Loucy (cell line): ENCODE measurements at regions not wholly inside any gene's neighbourhood (a gene's known extent, or its start where the extent isn't known, plus 50 kb on each side); places are given as distances from the start of the nearest gene placed in this dataset.

Experiments used
- H2AFZ ChIP-seq: fragments of 200-600 bp; sonication (generic); 2 replicates; pipeline ENCODE4 v1.6.0; 2016; ENCODE audit warnings: antibody characterized with exemption, mild to moderate bottlenecking, low read length, moderate library complexity
- H3F3A ChIP-seq: fragments of 200-600 bp; 2 replicates; pipeline ENCODE4 v1.6.0; 2016; ENCODE audit warnings: antibody characterized with exemption, low read depth, mild to moderate bottlenecking
- H3K27me3 ChIP-seq: fragments of 200-600 bp; sonication (generic); 2 replicates; pipeline ENCODE4 v1.6.1; 2014; ENCODE audit warnings: low read length, mild to moderate bottlenecking; ENCODE audit not compliant: insufficient read depth, poor library complexity, severe bottlenecking
- H3K36me3 ChIP-seq: fragments of 200-600 bp; sonication (generic); 2 replicates; pipeline ENCODE4 v1.6.1; 2016; ENCODE audit warnings: low read length; ENCODE audit not compliant: insufficient read depth
- H3K4me1 ChIP-seq: fragments of 200-600 bp; sonication (generic); 2 replicates; pipeline ENCODE4 v1.5.1; 2014; ENCODE audit warnings: low read length, mild to moderate bottlenecking; ENCODE audit not compliant: insufficient read depth, poor library complexity, severe bottlenecking
- H3K4me2 ChIP-seq: fragments of 200-600 bp; sonication (generic); 2 replicates; pipeline ENCODE4 v1.6.0; 2014; ENCODE audit warnings: antibody characterized with exemption, low read length, low read depth, mild to moderate bottlenecking; ENCODE audit not compliant: poor library complexity, severe bottlenecking
- H3K4me3 ChIP-seq: fragments of 200-600 bp; sonication (generic); 2 replicates; pipeline ENCODE4 v1.5.1; 2014; ENCODE audit warnings: low read length, mild to moderate bottlenecking, mixed read lengths; ENCODE audit not compliant: poor library complexity, severe bottlenecking
- H3K79me2 ChIP-seq: fragments of 200-600 bp; sonication (generic); 2 replicates; pipeline ENCODE4 v1.6.1; 2014; ENCODE audit warnings: low read length; ENCODE audit not compliant: insufficient read depth
- H3K9ac ChIP-seq: fragments of 200-600 bp; sonication (generic); 2 replicates; pipeline ENCODE4 v1.6.0; 2014; ENCODE audit warnings: mild to moderate bottlenecking, low read depth, low read length, moderate library complexity; ENCODE audit not compliant: poor library complexity, severe bottlenecking
- H3K9me2 ChIP-seq: fragments of 200-600 bp; sonication (generic); replicated peaks from 2 replicates; pipeline ENCODE4 v1.6.1; 2016; ENCODE audit warnings: low read depth, low read length, mixed read lengths
- H3K9me3 ChIP-seq: fragments of 200-600 bp; sonication (generic); 2 replicates; pipeline ENCODE4 v1.6.1; 2014; ENCODE audit warnings: mild to moderate bottlenecking, antibody characterized with exemption, low read length, low read depth; ENCODE audit not compliant: insufficient read depth
- H4K20me1 ChIP-seq: fragments of 200-600 bp; sonication (generic); 2 replicates; pipeline ENCODE4 v1.6.0; 2014; ENCODE audit warnings: antibody characterized with exemption, low read length, mild to moderate bottlenecking; ENCODE audit not compliant: insufficient read depth, poor library complexity, severe bottlenecking
- EZH2phosphoT487 ChIP-seq: fragments of 200-600 bp; IDR thresholded peaks from 2 replicates; pipeline ENCODE4 v1.6.1; 2018; ENCODE audit warnings: antibody characterized with exemption, mild to moderate bottlenecking, moderate library complexity, borderline replicate concordance
- TF ChIP-seq, protein P1 (sequence below): fragments of 200-600 bp; sonication (generic); conservative IDR thresholded peaks from 2 replicates; pipeline ENCODE4 v1.5.1; 2014; ENCODE audit warnings: mild to moderate bottlenecking, antibody characterized with exemption, low read length

DNA sequence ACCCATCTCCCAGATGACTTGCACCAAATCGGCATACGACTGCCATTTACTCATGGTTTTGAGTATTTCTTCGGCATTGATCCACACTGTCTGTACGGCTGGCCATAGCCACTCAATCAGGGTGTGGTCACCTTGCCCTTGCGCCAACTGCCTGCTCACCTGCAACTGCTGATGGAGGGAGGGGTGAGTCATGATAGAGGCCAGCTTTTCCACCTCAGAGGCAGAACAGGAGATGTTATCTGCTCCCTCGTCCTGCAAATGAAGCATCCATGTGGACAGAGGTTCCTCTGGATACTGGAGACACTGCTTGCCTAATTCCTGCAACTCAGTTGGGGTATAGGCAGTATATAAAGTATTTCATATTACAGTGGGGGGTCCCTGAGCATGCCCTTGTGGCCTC lies 85.6 kb upstream of the ATP10B start:
- Histone ChIP-seq H3K27me3 (no peaks in the 10 kb centered on the region), H3K9me3 (no peaks in the 10 kb centered on the region), H3K4me3 (no peak overlapping the region), H3K9ac (no peak overlapping the region), H2AFZ (no peak overlapping the region), H3F3A (no peaks in the 10 kb centered on the region), H3K4me1 (no peaks in the 10 kb centered on the region), H3K79me2 (no peaks in the 10 kb centered on the region), H3K36me3 (no peaks in the 10 kb centered on the region), H3K4me2 (no peak overlapping the region), H3K9me2 (no peaks in the 10 kb centered on the region), H4K20me1 (no peaks in the 10 kb centered on the region)
- TF ChIP-seq, protein P1, sequence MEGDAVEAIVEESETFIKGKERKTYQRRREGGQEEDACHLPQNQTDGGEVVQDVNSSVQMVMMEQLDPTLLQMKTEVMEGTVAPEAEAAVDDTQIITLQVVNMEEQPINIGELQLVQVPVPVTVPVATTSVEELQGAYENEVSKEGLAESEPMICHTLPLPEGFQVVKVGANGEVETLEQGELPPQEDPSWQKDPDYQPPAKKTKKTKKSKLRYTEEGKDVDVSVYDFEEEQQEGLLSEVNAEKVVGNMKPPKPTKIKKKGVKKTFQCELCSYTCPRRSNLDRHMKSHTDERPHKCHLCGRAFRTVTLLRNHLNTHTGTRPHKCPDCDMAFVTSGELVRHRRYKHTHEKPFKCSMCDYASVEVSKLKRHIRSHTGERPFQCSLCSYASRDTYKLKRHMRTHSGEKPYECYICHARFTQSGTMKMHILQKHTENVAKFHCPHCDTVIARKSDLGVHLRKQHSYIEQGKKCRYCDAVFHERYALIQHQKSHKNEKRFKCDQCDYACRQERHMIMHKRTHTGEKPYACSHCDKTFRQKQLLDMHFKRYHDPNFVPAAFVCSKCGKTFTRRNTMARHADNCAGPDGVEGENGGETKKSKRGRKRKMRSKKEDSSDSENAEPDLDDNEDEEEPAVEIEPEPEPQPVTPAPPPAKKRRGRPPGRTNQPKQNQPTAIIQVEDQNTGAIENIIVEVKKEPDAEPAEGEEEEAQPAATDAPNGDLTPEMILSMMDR = no peak
- no peak for TF ChIP-seq EZH2phosphoT487

DNA sequence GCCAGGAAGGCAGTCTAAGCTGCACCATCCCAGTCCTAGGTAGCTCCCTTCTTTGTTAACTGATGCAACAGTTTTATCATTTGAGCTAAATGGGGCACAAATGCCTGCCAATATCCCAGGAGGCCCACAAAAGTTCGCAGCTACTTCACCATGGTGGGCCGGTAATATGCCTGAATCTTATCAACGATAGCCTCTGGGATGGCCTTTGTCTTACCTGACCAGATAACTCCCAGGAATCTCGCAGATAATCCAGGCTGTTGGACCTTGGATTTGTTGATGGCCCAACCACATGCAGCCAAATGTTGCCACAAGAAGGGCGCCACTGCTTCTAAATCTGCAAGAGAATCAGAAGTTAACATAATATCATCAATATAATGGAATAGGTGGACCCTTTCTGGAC lies 83.8 kb upstream of the ATP10B start:
- no peaks in the 10 kb centered on the region for H3K9me3 ChIP-seq
- no peaks in the 10 kb centered on the region for H3K79me2 ChIP-seq
- no peak overlapping the region for H3K9ac ChIP-seq
- no peaks in the 10 kb centered on the region for H3K4me1 ChIP-seq
- no peaks in the 10 kb centered on the region for H4K20me1 ChIP-seq
- H3F3A ChIP-seq = no peaks in the 10 kb centered on the region
- H3K36me3 ChIP-seq = no peaks in the 10 kb centered on the region
- H3K4me3 ChIP-seq = no peak overlapping the region
- H2AFZ ChIP-seq = no peak overlapping the region
- H3K9me2 ChIP-seq = no peaks in the 10 kb centered on the region
- no peak overlapping the region for H3K4me2 ChIP-seq
- no peaks in the 10 kb centered on the region for H3K27me3 ChIP-seq
- TF ChIP-seq EZH2phosphoT487 = no peak
- TF ChIP-seq, protein P1 = no peak

DNA sequence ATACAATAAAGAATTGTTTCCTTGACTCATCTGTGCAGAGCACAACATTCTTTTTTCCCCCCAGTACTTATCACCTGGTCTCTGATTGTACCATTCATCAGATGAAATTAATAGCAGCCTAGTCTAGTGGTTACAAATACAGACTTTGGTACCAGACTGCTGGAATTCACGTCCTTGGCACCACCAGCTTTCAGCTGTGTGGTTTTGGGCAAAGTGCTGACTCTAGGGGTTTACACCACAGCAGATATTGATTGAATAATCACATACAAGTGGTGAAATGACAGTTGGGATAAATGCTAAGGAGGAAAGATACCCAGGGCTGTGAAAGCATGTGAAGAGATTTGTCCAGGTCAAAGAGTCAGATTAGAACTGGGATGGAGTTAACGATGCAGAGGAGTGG lies 79.3 kb upstream of the ATP10B start:
- no peaks in the 10 kb centered on the region for H3K36me3 ChIP-seq
- no peaks in the 10 kb centered on the region for H3F3A ChIP-seq
- TF ChIP-seq EZH2phosphoT487 = no peak
- TF ChIP-seq, protein P1 = no peak
- no peaks in the 10 kb centered on the region for H3K79me2 ChIP-seq
- H3K4me2 ChIP-seq = no peak overlapping the region
- no peaks in the 10 kb centered on the region for H3K4me1 ChIP-seq
- no peak overlapping the region for H2AFZ ChIP-seq
- no peaks in the 10 kb centered on the region for H3K9me3 ChIP-seq
- H3K4me3 ChIP-seq = no peak overlapping the region
- no peak overlapping the region for H3K9ac ChIP-seq
- H3K27me3 ChIP-seq = no peaks in the 10 kb centered on the region
- H3K9me2 ChIP-seq = no peaks in the 10 kb centered on the region
- H4K20me1 ChIP-seq = no peaks in the 10 kb centered on the region
